ENCODE measurements at regions not wholly inside any gene's neighbourhood (a gene's known extent, or its start where the extent isn't known, plus 50 kb on each side); places are given as distances from the start of the nearest gene placed in this dataset.

DNA sequence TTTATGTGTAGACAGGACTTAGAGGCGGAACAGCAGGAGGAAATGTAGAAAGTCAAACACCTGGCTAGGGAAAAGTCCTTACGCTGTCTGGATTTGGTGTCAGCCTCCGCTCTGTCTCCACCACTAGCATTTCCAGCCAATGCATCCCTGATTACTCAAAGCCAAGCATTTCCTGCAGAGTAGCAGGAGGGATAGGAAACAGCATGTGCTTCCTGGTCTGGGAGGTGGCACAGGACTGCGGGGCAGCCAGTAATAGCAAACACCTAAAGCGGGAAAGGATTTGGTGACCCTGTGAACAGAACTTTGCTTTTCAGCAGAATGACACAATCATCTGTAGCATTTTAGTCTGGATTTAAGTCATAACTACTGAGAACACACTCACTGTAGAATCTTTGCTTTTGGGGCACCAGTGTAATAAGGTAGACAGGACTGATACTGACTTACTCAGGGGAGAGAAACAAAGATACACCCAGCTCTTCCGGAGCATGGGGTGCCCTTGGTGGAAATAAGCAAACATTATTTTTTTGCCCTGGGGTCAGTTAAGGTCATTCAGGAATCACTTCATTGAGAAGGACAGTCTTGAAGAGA lies 133.3 kb upstream of the AHI1 start:
- H3K4me2 ChIP-seq (ENCODE audit: insufficient read depth, low read length) = no peak overlapping the region
- no peak overlapping the region for H3K4me3 ChIP-seq (ENCODE audit: insufficient read depth, low read length)
- H3K27me3 ChIP-seq (ENCODE audit: insufficient read depth, low read length) = no peaks in the 10 kb centered on the region
- H4K20me1 ChIP-seq (ENCODE audit: insufficient read depth, low read length) = no peaks in the 10 kb centered on the region
- no peak overlapping the region for H3K27ac ChIP-seq (ENCODE audit: low read depth, low read length)
- no peaks in the 10 kb centered on the region for H3K4me1 ChIP-seq (ENCODE audit: insufficient read depth, low read length)
- no peaks in the 10 kb centered on the region for H3K36me3 ChIP-seq (ENCODE audit: insufficient read depth, low read length)
- TF ChIP-seq, protein P1, sequence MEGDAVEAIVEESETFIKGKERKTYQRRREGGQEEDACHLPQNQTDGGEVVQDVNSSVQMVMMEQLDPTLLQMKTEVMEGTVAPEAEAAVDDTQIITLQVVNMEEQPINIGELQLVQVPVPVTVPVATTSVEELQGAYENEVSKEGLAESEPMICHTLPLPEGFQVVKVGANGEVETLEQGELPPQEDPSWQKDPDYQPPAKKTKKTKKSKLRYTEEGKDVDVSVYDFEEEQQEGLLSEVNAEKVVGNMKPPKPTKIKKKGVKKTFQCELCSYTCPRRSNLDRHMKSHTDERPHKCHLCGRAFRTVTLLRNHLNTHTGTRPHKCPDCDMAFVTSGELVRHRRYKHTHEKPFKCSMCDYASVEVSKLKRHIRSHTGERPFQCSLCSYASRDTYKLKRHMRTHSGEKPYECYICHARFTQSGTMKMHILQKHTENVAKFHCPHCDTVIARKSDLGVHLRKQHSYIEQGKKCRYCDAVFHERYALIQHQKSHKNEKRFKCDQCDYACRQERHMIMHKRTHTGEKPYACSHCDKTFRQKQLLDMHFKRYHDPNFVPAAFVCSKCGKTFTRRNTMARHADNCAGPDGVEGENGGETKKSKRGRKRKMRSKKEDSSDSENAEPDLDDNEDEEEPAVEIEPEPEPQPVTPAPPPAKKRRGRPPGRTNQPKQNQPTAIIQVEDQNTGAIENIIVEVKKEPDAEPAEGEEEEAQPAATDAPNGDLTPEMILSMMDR (IDR thresholded peaks at IDR 0.05; ENCODE audit: extremely low read depth, low read depth, low read length) = no peak
- peak overlapping the region; percentile 32 for H2AFZ ChIP-seq (ENCODE audit: low read length)
- DNase-seq (ENCODE audit: insufficient read length, low spot score, missing footprints) = no peak
- no peaks in the 10 kb centered on the region for H3K9me3 ChIP-seq (ENCODE audit: low read depth, low read length)
- H3K79me2 ChIP-seq (ENCODE audit: insufficient read depth, low read length) = no peaks in the 10 kb centered on the region

DNA sequence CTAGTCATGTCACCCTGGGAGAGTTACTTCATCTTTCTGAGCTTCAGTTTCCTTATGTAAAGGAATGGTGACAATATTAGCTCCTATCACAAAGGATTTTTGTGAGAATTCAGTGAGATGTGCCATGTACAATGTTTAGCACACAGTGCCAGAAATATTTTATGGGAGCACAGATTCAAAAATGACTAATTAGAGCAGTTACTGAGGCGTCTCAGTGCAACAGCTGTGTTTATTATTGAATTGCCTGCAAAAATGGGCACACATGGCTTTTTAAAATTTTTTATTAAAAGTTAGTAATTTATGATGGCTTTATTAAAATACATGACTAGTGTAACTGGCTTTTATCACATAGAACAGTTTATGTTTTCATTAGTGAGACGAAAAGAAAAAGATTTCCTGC lies 134.3 kb upstream of the AHI1 start:
- Histone ChIP-seq H4K20me1 (ENCODE audit: insufficient read depth, low read length) (no peaks in the 10 kb centered on the region), H3K27me3 (ENCODE audit: insufficient read depth, low read length) (no peaks in the 10 kb centered on the region), H3K27ac (ENCODE audit: low read depth, low read length) (no peak overlapping the region), H3K4me1 (ENCODE audit: insufficient read depth, low read length) (no peaks in the 10 kb centered on the region), H3K36me3 (ENCODE audit: insufficient read depth, low read length) (no peaks in the 10 kb centered on the region), H2AFZ (ENCODE audit: low read length) (no peak overlapping the region), H3K4me2 (ENCODE audit: insufficient read depth, low read length) (no peak overlapping the region), H3K4me3 (ENCODE audit: insufficient read depth, low read length) (no peak overlapping the region), H3K9me3 (ENCODE audit: low read depth, low read length) (no peaks in the 10 kb centered on the region), H3K79me2 (ENCODE audit: insufficient read depth, low read length) (no peaks in the 10 kb centered on the region)
- no peak for DNase-seq (ENCODE audit: insufficient read length, low spot score, missing footprints)
- TF ChIP-seq, protein P1 (IDR thresholded peaks at IDR 0.05; ENCODE audit: extremely low read depth, low read depth, low read length) = no peak

DNA sequence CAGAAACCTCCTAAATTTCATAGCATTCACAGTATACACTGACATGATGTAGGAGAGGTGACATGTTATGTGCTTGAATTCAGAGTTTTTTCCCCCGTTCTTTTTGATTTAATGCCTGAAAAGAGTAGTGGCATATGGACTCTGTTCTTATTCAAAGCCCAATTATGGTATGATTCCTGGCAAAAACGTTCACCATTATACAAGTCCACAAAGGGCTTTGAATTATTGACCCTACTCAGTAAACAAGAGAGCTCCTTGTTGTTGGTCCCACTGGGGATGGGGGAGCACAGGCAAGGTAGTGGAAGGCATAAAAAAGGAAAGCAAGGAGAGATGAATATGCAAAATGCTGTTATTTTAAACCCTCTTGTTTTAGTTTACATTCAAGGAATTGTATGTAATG lies 136.0 kb upstream of the AHI1 start:
- TF ChIP-seq, protein P1 (IDR thresholded peaks at IDR 0.05; ENCODE audit: extremely low read depth, low read depth, low read length) = no peak
- H4K20me1 ChIP-seq (ENCODE audit: insufficient read depth, low read length) = no peaks in the 10 kb centered on the region
- H3K4me3 ChIP-seq (ENCODE audit: insufficient read depth, low read length) = no peak overlapping the region
- H3K27me3 ChIP-seq (ENCODE audit: insufficient read depth, low read length) = no peaks in the 10 kb centered on the region
- H2AFZ ChIP-seq (ENCODE audit: low read length) = no peak overlapping the region
- no peak overlapping the region for H3K4me2 ChIP-seq (ENCODE audit: insufficient read depth, low read length)
- H3K4me1 ChIP-seq (ENCODE audit: insufficient read depth, low read length) = no peaks in the 10 kb centered on the region
- H3K27ac ChIP-seq (ENCODE audit: low read depth, low read length) = no peak overlapping the region
- no peaks in the 10 kb centered on the region for H3K36me3 ChIP-seq (ENCODE audit: insufficient read depth, low read length)
- H3K79me2 ChIP-seq (ENCODE audit: insufficient read depth, low read length) = no peaks in the 10 kb centered on the region
- no peaks in the 10 kb centered on the region for H3K9me3 ChIP-seq (ENCODE audit: low read depth, low read length)
- DNase-seq (ENCODE audit: insufficient read length, low spot score, missing footprints) = no peak

DNA sequence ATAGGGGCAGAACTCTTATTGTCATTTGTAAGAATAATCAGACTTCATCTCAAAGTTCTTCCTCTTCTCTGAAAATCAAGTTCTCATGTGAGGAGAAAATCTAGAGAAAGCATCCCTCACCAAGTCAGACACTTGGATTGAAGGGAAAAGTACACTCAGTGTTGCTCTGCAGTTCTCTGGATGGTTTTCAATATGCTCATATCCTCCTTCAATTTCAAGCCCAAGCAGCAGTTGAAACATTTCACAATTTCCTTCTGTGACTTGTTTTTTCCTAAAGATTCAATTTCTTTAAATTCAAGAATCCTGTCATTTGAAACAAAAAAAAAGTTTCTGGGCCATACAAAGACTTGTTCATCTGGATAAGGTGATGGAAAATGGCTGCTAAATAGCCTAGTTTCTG lies 140.2 kb upstream of the AHI1 start:
- TF ChIP-seq, protein P1 (IDR thresholded peaks at IDR 0.05; ENCODE audit: extremely low read depth, low read depth, low read length) = no peak
- no peak for DNase-seq (ENCODE audit: insufficient read length, low spot score, missing footprints)
- Histone ChIP-seq H3K4me2 (ENCODE audit: insufficient read depth, low read length) (no peak overlapping the region), H3K79me2 (ENCODE audit: insufficient read depth, low read length) (no peaks in the 10 kb centered on the region), H4K20me1 (ENCODE audit: insufficient read depth, low read length) (no peaks in the 10 kb centered on the region), H3K9me3 (ENCODE audit: low read depth, low read length) (no peaks in the 10 kb centered on the region), H2AFZ (ENCODE audit: low read length) (no peak overlapping the region), H3K4me3 (ENCODE audit: insufficient read depth, low read length) (no peak overlapping the region), H3K36me3 (ENCODE audit: insufficient read depth, low read length) (no peaks in the 10 kb centered on the region), H3K4me1 (ENCODE audit: insufficient read depth, low read length) (peaks cover 5% of the 10 kb centered on the region), H3K27me3 (ENCODE audit: insufficient read depth, low read length) (no peaks in the 10 kb centered on the region), H3K27ac (ENCODE audit: low read depth, low read length) (no peak overlapping the region)
